ENCODE measurements at regions not wholly inside any gene's neighbourhood (a gene's known extent, or its start where the extent isn't known, plus 50 kb on each side); places are given as distances from the start of the nearest gene placed in this dataset.

DNA sequence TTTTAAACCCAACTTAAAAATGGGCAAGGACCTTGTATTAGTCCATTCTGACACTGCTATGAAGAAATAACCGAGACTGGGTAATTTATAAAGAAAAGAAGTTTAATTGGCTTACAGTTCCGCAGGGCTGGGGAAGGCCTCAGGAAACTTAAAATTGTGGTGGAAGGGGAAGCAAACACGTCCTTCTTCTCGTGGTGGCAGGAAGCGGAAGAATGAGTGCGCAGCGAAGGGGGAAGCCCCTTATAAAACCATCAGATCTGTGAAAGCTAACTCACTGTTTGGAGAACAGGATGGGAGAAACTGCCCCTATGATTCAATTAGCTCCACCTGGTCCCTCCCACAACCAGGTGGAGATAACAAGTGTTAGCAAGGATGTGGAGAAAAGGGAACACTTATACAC, 237.7 kb downstream of the SEC16B start:
- DNase-seq (ENCODE audit: low spot score) = no peak
- TF ChIP-seq, protein P1, sequence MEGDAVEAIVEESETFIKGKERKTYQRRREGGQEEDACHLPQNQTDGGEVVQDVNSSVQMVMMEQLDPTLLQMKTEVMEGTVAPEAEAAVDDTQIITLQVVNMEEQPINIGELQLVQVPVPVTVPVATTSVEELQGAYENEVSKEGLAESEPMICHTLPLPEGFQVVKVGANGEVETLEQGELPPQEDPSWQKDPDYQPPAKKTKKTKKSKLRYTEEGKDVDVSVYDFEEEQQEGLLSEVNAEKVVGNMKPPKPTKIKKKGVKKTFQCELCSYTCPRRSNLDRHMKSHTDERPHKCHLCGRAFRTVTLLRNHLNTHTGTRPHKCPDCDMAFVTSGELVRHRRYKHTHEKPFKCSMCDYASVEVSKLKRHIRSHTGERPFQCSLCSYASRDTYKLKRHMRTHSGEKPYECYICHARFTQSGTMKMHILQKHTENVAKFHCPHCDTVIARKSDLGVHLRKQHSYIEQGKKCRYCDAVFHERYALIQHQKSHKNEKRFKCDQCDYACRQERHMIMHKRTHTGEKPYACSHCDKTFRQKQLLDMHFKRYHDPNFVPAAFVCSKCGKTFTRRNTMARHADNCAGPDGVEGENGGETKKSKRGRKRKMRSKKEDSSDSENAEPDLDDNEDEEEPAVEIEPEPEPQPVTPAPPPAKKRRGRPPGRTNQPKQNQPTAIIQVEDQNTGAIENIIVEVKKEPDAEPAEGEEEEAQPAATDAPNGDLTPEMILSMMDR (IDR thresholded peaks at IDR 0.05; ENCODE audit: extremely low read depth, missing control alignments) = no peak

DNA sequence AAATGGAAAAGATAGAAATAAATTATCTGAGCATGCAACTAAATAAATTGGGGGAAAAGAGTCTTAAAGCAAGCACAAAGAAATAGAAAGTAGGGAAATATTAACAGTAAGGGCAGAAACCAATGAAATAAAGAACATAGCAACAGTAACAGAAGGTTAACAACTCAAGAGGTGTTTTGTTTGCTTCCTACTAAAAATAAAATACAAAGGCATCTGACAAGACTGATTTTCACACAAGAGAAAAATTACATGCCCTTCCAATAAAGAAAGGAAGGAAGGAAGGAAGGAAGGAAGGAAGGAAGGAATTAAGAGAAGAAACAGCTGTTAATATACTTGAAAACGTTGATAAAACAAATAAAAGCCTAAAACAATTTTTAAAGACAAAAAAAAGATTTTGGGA, 240.2 kb downstream of the SEC16B start:
- TF ChIP-seq, protein P1 (IDR thresholded peaks at IDR 0.05; ENCODE audit: extremely low read depth, missing control alignments) = no peak
- DNase-seq (ENCODE audit: low spot score) = no peak

DNA sequence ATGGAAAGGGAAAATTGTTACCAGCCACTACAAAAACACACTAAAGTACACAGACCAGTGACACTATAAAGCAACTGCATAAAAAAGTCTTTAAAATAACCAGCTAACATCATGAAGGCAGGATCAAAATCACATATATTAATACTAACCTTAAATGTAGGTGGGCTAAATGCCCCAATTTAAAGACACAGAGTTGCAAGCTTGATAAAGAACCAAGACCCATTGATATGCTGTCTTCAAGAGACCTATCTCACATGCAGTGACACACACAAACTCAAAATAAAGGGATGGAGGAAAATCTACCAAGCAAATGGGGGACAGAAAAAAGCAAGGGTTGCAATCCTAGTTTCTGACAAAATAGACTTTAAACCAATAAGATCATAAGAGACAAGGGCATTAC, 246.3 kb downstream of the SEC16B start:
- DNase-seq (ENCODE audit: low spot score) = no peak
- TF ChIP-seq, protein P1 (IDR thresholded peaks at IDR 0.05; ENCODE audit: extremely low read depth, missing control alignments) = no peak

DNA sequence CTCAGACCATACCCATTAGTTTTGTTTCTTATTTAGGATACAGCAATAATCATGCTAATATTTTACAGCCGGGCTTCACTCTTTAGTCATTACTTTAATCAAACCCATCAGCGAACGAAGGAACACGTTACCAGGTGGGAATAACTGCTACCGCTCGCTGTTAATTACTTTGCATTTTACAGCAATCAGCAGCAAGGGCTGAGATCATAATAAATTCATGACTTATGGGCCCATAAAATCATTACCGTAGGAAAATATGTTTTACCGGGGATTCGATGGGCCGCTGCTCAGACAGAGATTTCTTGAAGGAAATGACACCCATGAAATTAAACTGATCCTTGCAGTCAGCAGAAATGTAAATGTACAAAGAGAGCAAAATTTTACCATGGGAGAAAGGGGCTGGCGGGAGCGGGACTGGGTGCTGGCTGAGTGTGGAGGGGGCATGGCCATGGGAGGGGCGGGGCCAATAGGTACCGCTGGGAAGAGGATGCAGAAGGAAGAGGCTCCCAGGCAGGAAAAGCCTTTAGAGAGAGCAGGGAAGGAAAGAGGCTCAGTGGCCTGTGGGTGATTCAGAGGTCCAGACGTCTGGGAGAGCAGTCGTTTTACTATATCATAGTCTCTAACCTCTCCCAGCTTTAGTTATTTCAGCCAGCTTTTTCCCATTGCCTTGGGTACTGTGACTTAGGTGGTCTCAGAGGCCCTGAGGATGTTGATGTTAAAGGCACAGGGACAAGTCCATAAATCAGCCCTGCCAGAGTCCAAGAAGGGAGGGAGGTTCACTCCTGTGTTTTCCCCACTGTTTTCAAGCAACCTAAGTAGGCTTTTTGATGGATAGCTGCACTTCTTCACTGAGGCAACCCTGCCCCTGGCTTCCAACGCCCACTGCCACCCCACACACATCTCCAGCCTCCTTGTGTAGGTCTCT, 258.9 kb downstream of the SEC16B start:
- no peak for DNase-seq (ENCODE audit: low spot score)

DNA sequence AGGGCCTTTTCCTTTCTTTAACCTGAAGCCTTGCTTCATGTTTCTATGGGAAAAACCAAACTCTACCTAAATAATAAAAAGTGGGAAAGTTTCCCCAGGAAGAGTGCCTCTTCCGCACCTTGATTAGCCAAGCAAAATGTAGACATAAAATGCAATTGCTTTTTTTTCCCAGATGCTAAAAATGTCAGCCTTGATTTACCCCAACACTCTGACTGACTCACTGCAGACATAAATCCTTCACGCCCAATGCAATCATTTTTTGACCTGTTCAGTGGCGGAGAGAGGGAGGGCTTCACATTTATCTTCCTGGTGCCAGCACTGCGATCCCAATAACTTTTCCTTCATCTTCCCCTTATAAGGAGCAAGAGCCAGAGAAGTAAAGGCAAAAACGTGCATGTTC, 261.5 kb downstream of the SEC16B start:
- DNase-seq (ENCODE audit: low spot score) = no peak
- TF ChIP-seq, protein P1 (IDR thresholded peaks at IDR 0.05; ENCODE audit: extremely low read depth, missing control alignments) = no peak

More for the DNA sequence above, 258.9 kb downstream of the SEC16B start:
- TF ChIP-seq, protein P1 (IDR thresholded peaks at IDR 0.05; ENCODE audit: extremely low read depth, missing control alignments) = no peak

DNA sequence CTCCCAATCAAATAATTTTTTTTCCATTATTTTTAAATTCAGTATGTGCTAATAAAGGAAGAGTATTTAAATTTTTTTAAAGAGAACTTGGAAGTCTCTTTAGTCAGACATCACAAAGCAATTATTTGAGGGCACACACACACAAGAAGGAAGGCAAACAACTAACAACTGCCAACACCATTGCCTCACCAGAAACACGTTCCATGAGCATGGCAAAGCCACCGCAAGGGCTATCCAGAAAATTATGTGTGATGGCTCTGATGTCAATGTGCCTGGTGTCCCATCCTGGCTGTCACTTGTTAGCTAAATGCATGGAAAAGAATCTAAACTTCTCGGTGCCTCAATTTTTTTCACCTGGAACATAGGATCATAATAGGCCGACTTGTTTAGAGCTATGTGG, 262.9 kb downstream of the SEC16B start:
- TF ChIP-seq, protein P1 (IDR thresholded peaks at IDR 0.05; ENCODE audit: extremely low read depth, missing control alignments) = no peak
- DNase-seq (ENCODE audit: low spot score) = no peak

DNA sequence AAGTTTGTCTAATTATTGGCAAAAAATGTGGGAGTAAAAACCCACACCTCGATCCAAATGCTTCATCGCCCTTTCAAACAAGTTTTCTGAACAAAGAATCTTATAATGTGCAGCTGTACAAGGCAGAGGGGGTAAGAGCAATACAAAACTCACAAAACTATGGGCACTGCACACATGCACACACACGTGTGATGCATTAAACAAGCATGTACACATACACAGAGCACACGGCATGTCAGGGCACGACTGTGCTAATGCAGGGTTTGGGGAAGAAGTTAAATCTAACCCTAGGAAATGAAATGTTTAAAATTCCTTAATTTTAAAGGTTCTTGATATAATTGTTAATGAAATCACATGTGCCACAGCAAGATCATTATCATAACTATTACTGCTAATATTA, 264.0 kb downstream of the SEC16B start:
- TF ChIP-seq, protein P1 (IDR thresholded peaks at IDR 0.05; ENCODE audit: extremely low read depth, missing control alignments) = no peak
- DNase-seq (ENCODE audit: low spot score) = no peak
